GM21367 (cell line): ENCODE measurements at regions not wholly inside any gene's neighbourhood (a gene's known extent, or its start where the extent isn't known, plus 50 kb on each side); places are given as distances from the start of the nearest gene placed in this dataset.
"Not testable (repeated sequence)": the region's sequence is repeated elsewhere in the genome, so short reads cannot be mapped to it uniquely, and the experiment has no call there.

Experiments used
- ATAC-seq: cut with Tn5 transposase; IDR thresholded peaks from one replicate; pipeline ENCODE4 v1.9.1; 2021; ENCODE audit not compliant: unreplicated experiment

- ATAC-seq: no peak
Observed at GRCh38 chr3:147471741-147472140, 62.6 kb downstream of the ZIC1 start.

DNA sequence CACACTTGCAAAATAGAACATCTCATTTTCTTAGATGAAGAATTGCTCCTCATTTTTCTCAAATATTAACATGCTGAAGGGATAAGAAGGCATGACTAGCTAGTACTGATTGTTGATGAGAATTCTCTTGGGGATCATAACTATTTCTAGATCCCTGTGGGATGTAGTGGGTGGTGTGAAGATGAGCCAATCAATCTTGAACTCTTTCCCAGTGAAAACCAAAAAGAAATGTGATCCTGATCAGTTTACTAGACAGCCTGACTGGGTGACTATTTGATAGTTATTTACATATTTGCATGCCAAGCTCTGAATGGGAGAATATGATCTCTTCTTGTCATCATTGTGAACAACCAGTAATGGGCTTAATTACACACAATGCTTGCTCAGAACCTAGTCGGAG is 63.7 kb downstream of the ZIC1 start:
- no peak for ATAC-seq

- ATAC-seq: no peak
Observed at GRCh38 chr3:147483145-147483544, 74.0 kb downstream of the ZIC1 start.

GRCh38 chr3:147483578-147483977 is 74.4 kb downstream of the ZIC1 start:
- no peak for ATAC-seq

GRCh38 chr3:147493065-147493464 is 83.9 kb downstream of the ZIC1 start:
- no peak for ATAC-seq

- ATAC-seq: no peak
Observed at GRCh38 chr3:147493666-147494065, 84.5 kb downstream of the ZIC1 start.

GRCh38 chr3:147497286-147497685 is 88.1 kb downstream of the ZIC1 start:
- no peak for ATAC-seq

- no peak for ATAC-seq
Observed at GRCh38 chr3:147507638-147508286, 98.6 kb downstream of the ZIC1 start.

GRCh38 chr3:147509448-147509847 is 100.3 kb downstream of the ZIC1 start:
- ATAC-seq: no peak

GRCh38 chr3:147513785-147514184 is 104.6 kb downstream of the ZIC1 start:
- no peak for ATAC-seq

GRCh38 chr3:147514366-147515160 is 105.4 kb downstream of the ZIC1 start:
- no peak for ATAC-seq

DNA sequence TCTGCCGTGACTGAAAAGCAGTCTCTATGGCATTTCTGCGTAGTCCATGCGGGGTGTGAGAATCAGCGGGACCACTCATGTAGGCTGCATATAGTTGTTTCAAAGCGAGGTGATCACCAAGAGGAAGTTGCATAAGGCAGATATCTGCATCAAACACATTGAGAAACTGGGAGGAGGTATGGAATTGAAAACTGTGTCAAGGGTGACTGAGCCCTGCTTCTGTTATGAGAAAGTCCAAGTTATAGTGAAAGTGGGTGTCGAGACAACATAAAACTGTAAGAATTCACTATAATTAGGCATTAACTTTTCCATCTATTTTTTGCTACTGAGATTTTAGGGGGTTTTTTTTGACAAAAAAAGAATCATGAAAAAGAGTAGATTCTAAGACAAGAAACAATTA is 109.3 kb downstream of the ZIC1 start:
- ATAC-seq: peak; percentile 62

- ATAC-seq: no peak
Observed at GRCh38 chr3:147521646-147522045, 112.5 kb downstream of the ZIC1 start.

GRCh38 chr3:147522780-147523179 is 113.6 kb downstream of the ZIC1 start:
- not testable (repeated sequence) for ATAC-seq

DNA sequence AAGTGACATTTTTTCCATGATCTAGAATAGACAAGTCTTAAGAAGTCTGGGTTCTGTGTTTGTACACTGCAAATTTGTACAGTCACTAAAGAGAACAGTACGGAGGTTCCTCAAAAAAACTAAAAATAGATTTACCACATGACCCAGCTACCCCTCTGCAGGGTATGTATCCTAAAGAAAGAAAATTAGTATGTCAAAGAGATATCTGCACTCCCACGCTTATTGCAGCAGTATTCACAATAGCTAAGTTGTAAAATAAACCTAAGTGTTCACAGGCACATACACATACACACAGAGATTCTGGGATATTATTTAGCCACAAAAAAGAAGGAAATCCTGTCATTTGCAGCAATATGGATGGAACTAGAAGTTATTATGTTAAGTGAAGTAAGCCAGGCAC is 120.4 kb downstream of the ZIC1 start:
- no peak for ATAC-seq

- no peak for ATAC-seq
Observed at GRCh38 chr3:147538034-147538433, 128.9 kb downstream of the ZIC1 start.

DNA sequence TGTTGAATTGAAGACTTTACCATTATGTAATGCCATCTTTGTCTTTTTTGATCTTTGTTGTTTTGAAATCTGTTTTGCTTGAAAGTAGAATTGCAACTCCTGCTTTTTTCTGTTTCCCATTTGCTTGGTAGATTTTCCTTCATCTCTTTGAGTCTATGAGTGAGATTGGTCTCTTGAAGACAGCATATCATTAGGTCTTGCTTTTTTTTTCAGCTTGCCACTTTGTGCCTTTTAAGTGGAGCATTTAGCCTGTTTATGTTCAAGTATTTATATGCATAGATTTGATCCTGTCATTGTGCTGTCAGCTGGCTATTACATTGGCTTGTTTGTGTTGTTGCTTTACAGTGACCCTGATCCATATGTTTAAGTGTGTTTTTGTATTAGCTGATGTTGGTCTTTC is 131.8 kb downstream of the ZIC1 start:
- ATAC-seq: no peak

- no peak for ATAC-seq
Observed at GRCh38 chr3:147544290-147544689, 135.1 kb downstream of the ZIC1 start.

DNA sequence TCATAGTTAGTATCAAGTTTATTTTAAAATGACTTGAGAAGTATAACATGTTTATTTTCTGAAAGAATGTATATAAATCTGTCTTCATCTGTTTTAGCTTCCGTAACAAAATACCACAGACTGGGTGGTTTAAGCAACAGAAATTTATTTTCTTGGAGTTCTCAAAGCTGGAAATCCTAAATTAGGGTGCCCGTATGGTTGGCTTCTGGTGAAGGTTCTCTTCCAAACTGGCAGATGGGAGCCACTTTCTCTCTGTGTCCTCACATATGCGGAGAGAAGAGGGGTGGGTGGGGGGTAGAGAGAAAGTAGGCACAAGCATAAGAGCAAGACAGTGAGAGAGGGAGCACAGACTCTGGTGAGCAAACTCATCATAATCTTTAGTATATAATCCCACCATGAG is 142.3 kb downstream of the ZIC1 start:
- ATAC-seq: no peak

GRCh38 chr3:147554332-147554731 is 145.2 kb downstream of the ZIC1 start:
- no peak for ATAC-seq

- ATAC-seq: no peak
Observed at GRCh38 chr3:147572970-147573340, 163.8 kb downstream of the ZIC1 start.

GRCh38 chr3:147574621-147575020 is 165.5 kb downstream of the ZIC1 start:
- ATAC-seq: no peak

DNA sequence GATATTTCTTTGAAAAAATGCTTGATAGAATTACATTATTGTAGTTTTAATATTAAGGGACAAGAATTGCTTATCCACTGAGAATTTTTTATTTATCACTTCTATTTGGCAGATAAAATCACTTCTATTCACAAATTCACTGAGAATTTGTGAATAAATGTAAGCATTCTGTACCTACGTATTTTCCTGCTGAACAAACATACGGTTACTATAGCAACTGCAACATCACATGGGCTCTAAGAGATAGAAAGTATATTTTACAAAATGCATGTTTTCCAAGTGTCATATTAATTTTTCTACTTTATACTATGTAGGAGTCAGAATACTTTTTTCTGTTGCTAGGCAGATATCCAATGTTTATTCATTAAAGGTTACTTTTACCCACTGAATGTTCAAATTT is 166.2 kb downstream of the ZIC1 start:
- ATAC-seq: no peak
